B cell (primary cell): ENCODE measurements at regions not wholly inside any gene's neighbourhood (a gene's known extent, or its start where the extent isn't known, plus 50 kb on each side); places are given as distances from the start of the nearest gene placed in this dataset.

Experiments
- ATAC-seq: fragments of 200-7000 bp; cut with Tn5 transposase; one replicate; pipeline ENCODE4 v1.10.0; 2021; ENCODE audit warnings: low read depth, mild to moderate bottlenecking, moderate number of reproducible peaks, moderate library complexity
- CTCF ChIA-PET: fragments of 350-600 bp; sonication (Branson Sonifier 250); formaldehyde crosslinking; loops from one replicate; lab custom pipeline; 2021; ENCODE audit warnings: antibody characterized with exemption, inconsistent platforms; lab: Charles Lee
- POLR2A ChIA-PET: fragments of 350-600 bp; sonication (Branson Sonifier 250); formaldehyde crosslinking; loops from one replicate; lab custom pipeline; 2021; ENCODE audit warnings: antibody characterized with exemption; lab: Charles Lee
- DNase-seq: peaks from one replicate; pipeline ENCODE4 v3.0.0; 2013
- H2AFZ ChIP-seq: 2 replicates; pipeline ENCODE4 v1.6.1; 2012; ENCODE audit warnings: mild to moderate bottlenecking, low read depth, low read length; ENCODE audit not compliant: insufficient read depth, poor library complexity, severe bottlenecking
- H3K27ac ChIP-seq, 2 donors: 1 replicate in 1 of 2; 2 replicates in 1 of 2; pipeline ENCODE4 v1.5.1; 2012 to 2013; ENCODE audit warnings: low read length in 2 of 2, mild to moderate bottlenecking in 2 of 2, moderate library complexity in 1 of 2
- H3K27me3 ChIP-seq, 4 experiments: fragments of 200-600 bp in 1 of 4; sonication (generic) in 1 of 4; replicated peaks in 1 of 4; 1 replicate in 2 of 4; 2 replicates in 2 of 4; pipeline versions ENCODE4 v1.6.1 to v1.7.0; 2013 to 2016; ENCODE audit warnings: low read length in 3 of 4, mild to moderate bottlenecking in 2 of 4, mixed read lengths in 1 of 4, moderate library complexity in 1 of 4; ENCODE audit not compliant: insufficient read depth in 4 of 4, control insufficient read depth in 3 of 4; ENCODE audit errors: control extremely low read depth in 1 of 4
- H3K36me3 ChIP-seq, 2 experiments: replicated peaks in 1 of 2; 1 replicate in 1 of 2; 2 replicates in 1 of 2; pipeline versions ENCODE4 v1.6.1 to v1.7.1; 2013; ENCODE audit warnings: low read length in 1 of 2; ENCODE audit not compliant: insufficient read depth in 2 of 2, control insufficient read depth in 1 of 2; ENCODE audit errors: control extremely low read depth in 1 of 2, extremely low read depth in 1 of 2
- H3K4me1 ChIP-seq, 2 donors: fragments of 200-600 bp in 1 of 2; sonication (generic) in 1 of 2; 1 replicate in 1 of 2; 2 replicates in 1 of 2; pipeline versions ENCODE4 v1.5.1 to v1.6.1; 2013 to 2017; ENCODE audit warnings: low read length in 2 of 2; ENCODE audit not compliant: control insufficient read depth in 2 of 2, insufficient read depth in 2 of 2
- H3K4me2 ChIP-seq: replicated peaks from 2 replicates; pipeline ENCODE3; 2012; ENCODE audit warnings: mild to moderate bottlenecking, low read depth, low read length; ENCODE audit not compliant: poor library complexity, severe bottlenecking
- H3K4me3 ChIP-seq, 5 experiments: fragments of 200-600 bp in 1 of 5; sonication (generic) in 1 of 5; 1 replicate in 3 of 5; 2 replicates in 2 of 5; pipeline versions ENCODE4 v1.5.1 to v1.7.0; 2011 to 2016; ENCODE audit warnings: low read length in 4 of 5, mild to moderate bottlenecking in 4 of 5, low read depth in 2 of 5, control low read depth in 1 of 5, moderate library complexity in 1 of 5; ENCODE audit not compliant: insufficient read depth in 1 of 5; ENCODE audit errors: control extremely low read depth in 1 of 5, extremely low read depth in 1 of 5
- H3K79me2 ChIP-seq: fragments of 200-600 bp; sonication (generic); one replicate; pipeline ENCODE4 v1.6.0; 2016; ENCODE audit warnings: low read length; ENCODE audit not compliant: control insufficient read depth, insufficient read depth
- H3K9ac ChIP-seq: fragments of 200-600 bp; sonication (generic); 2 replicates; pipeline ENCODE4 v1.6.1; 2017; ENCODE audit warnings: mild to moderate bottlenecking, low read length, moderate library complexity
- H3K9me3 ChIP-seq, 3 donors: one replicate each; pipeline versions ENCODE4 v1.6.1 to v1.7.1; 2013; ENCODE audit warnings: low read length in 2 of 3; ENCODE audit not compliant: control insufficient read depth in 2 of 3, insufficient read depth in 1 of 3; ENCODE audit errors: control extremely low read depth in 1 of 3
- H4K20me1 ChIP-seq: 2 replicates; pipeline ENCODE4 v1.6.0; 2012; ENCODE audit warnings: mild to moderate bottlenecking, low read length; ENCODE audit not compliant: insufficient read depth, control insufficient read depth, poor library complexity, severe bottlenecking
- H3K27ac Mint-ChIP-seq: one replicate; pipeline ENCODE4 v1.8.0; 2021; ENCODE audit warnings: mixed read lengths
- H3K27me3 Mint-ChIP-seq: one replicate; pipeline ENCODE4 v1.8.0; 2021; ENCODE audit warnings: mixed read lengths
- H3K4me1 Mint-ChIP-seq: one replicate; pipeline ENCODE4 v1.8.0; 2021; ENCODE audit warnings: mixed read lengths
- H3K4me3 Mint-ChIP-seq: one replicate; pipeline ENCODE4 v1.8.0; 2021; ENCODE audit warnings: mixed read lengths
- H3K9me3 Mint-ChIP-seq: one replicate; pipeline ENCODE4 v1.8.0; 2022; ENCODE audit warnings: mixed read lengths; ENCODE audit not compliant: insufficient read depth
- EZH2 ChIP-seq: IDR thresholded peaks from 2 replicates; pipeline ENCODE4 v1.6.1; 2012; ENCODE audit warnings: borderline replicate concordance, low read depth, mild to moderate bottlenecking, moderate library complexity, low read length; ENCODE audit not compliant: insufficient read depth, poor library complexity, severe bottlenecking
- WGBS: methylation state at CpG from one replicate; pipeline ENCODE4 v1.1.5; 2013; ENCODE audit warnings: missing lambda C conversion rate; ENCODE audit not compliant: insufficient coverage; 5-methylcytosine and 5-hydroxymethylcytosine counted together
- intact Hi-C: fragments of 100-400 bp; cut with micrococcal nuclease; formaldehyde crosslinking; loops from one replicate; pipeline ENCODE4 v1.10.0; 2022
- TF ChIP-seq, protein P1 (sequence below): fragments of 200-600 bp; IDR thresholded peaks from one replicate; pipeline ENCODE4 v1.8.0; 2022; ENCODE audit warnings: antibody characterized with exemption, mild to moderate bottlenecking

DNA sequence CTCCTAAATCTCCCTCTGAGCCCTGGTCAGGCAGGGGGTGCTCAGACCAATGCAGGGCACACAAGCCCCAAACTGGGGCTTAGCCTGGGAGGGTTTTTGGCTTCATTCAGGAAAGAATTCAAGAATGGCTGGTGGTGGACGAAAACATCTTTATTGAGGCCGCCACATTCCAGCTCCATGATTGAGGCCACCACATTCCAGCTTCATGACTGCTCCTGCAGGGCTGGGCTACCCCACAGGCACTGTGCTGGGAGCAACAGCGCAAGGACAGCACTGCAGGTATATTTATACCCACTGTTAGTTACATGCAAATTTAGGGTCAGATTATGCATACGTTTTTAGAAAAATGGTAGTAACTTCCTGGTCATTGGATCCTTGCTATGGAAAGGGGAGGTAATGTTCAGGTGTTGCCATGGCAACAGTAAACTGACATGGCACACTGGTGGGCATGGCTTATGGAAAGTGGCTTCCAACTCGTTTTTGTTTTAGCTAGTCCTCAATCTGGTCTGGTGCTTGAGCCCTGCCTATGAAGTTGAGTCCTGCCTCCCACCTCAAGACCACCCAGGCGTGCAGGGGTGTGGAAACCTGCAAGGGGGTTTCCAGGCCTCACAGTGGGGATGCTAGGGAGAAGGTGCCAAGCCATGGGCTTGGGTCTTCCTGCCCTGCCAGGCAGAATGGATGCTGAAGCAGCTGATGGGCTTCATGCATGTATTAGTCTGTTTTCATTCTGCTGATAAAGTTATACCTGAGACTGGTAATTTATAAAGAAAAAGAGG is 348.7 kb upstream of the AJAP1 start:
- peaks cover 0 to 39% (median 0%) of the 10 kb centered on the region in 3 donors for H3K9me3 ChIP-seq
- Mint-ChIP-seq H3K27ac (no peak overlapping the region), H3K9me3 (no peaks in the 10 kb centered on the region), H3K4me1 (no peaks in the 10 kb centered on the region), H3K4me3 (no peak overlapping the region), H3K27me3 (peaks cover 4% of the 10 kb centered on the region)
- H3K4me2 ChIP-seq: no peak overlapping the region
- no peak overlapping the region for H3K9ac ChIP-seq
- no peaks in the 10 kb centered on the region for H3K27me3 ChIP-seq
- intact Hi-C loops: no loop called here
- no peaks in the 10 kb centered on the region for H3K36me3 ChIP-seq
- TF ChIP-seq, protein P1, sequence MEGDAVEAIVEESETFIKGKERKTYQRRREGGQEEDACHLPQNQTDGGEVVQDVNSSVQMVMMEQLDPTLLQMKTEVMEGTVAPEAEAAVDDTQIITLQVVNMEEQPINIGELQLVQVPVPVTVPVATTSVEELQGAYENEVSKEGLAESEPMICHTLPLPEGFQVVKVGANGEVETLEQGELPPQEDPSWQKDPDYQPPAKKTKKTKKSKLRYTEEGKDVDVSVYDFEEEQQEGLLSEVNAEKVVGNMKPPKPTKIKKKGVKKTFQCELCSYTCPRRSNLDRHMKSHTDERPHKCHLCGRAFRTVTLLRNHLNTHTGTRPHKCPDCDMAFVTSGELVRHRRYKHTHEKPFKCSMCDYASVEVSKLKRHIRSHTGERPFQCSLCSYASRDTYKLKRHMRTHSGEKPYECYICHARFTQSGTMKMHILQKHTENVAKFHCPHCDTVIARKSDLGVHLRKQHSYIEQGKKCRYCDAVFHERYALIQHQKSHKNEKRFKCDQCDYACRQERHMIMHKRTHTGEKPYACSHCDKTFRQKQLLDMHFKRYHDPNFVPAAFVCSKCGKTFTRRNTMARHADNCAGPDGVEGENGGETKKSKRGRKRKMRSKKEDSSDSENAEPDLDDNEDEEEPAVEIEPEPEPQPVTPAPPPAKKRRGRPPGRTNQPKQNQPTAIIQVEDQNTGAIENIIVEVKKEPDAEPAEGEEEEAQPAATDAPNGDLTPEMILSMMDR: no peak
- TF ChIP-seq EZH2: no peak
- no peak overlapping the region for H3K4me3 ChIP-seq
- CTCF ChIA-PET: interaction anchor here (0.9 kb wide), 1 partner anchor 136 kb away, joined by 3 read pairs; no protein-coding TSS in a partner anchor
- WGBS: 89% methylated on average over 5 of the region's 6 CpGs
- no peaks in the 10 kb centered on the region for H3K79me2 ChIP-seq
- DNase-seq (no peak), ATAC-seq (no peak)
- H4K20me1 ChIP-seq: no peaks in the 10 kb centered on the region
- no peak overlapping the region for H2AFZ ChIP-seq
- H3K27ac ChIP-seq: no peak overlapping the region
- H3K4me1 ChIP-seq: no peaks in the 10 kb centered on the region
- POLR2A ChIA-PET: no interaction called here
